ENCODE measurements at regions not wholly inside any gene's neighbourhood (a gene's known extent, or its start where the extent isn't known, plus 50 kb on each side); places are given as distances from the start of the nearest gene placed in this dataset.
"Not testable (repeated sequence)": the region's sequence is repeated elsewhere in the genome, so short reads cannot be mapped to it uniquely, and the experiment has no call there.

DNA sequence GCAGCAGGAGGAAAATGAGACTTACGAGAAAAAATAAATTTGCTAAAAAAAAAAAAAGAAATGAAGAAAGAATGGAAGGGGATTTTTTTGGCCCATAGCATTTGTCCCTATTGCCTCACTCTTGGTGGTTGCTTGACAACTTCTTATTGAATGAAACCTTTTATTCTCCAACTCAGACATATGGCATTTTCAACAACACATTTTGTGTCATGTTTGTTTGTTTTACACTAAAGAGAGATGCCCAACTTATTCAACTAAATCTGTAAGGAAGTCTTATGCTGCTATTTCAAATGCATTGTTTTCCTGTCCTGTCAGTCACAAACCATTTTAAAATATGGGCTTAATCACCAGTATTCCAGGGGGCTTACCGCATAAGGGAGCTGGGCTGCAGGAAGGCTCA, 409.1 kb upstream of the TENM3 start:
- DNase-seq (ENCODE audit: low read depth, low spot score) = no peak

DNA sequence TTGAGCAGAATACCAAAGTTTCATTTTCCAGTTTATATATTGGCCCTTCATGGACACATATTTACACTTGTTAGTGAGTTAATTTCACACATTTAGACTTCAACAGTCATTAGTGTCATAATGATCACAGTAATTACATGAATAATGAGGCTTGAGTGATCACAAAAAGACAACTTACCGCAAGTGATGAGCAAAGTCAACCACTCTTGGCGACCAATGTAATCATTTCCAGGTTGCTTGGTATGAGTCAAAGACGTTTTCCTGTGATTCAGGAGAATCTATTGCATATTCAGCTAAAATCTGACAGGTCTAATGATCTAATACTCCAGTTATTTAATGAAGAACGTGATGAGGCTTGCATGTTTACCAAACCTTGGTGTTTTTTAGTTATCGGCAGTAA, 407.9 kb upstream of the TENM3 start:
- no peak for DNase-seq (ENCODE audit: low read depth, low spot score)

DNA sequence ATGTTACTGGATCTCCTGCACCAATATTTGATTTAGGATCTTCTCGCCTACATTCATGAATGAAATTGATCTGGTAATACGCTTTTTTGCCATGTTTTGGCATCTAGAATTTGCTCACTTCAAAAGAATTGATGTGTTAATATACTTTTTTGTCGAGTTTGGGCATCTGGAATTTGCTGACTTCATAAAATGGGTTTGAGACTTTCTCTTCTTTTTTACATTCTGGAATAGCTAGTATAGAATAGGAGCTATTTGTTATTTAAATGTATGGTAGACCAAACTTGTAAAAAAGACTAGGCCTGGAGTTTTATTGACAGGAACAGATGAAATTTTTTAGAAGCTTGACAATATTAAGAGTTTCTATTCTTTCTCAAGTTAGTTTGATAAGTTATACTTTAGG, 404.9 kb upstream of the TENM3 start:
- DNase-seq (ENCODE audit: low read depth, low spot score) = no peak

DNA sequence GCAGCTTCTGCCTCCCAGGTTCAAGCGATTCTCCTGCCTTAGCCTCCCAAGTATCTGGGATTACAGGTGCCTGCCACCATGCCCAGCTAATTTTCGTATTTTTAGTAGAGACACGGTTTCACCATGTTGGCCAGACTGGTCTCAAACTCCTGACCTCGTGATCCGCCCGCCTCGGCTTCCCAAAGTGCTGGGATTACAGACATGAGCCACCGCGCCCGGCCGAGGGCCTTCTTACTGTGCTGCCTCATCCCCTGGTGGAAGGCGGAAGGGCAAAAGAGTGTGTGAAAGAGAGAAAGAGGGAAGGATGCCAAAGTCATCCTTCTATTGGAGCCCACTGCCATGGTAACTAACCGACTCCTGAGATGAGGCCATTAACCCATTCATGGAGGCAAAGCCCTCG, 399.4 kb upstream of the TENM3 start:
- DNase-seq (ENCODE audit: low read depth, low spot score) = not testable (repeated sequence)

DNA sequence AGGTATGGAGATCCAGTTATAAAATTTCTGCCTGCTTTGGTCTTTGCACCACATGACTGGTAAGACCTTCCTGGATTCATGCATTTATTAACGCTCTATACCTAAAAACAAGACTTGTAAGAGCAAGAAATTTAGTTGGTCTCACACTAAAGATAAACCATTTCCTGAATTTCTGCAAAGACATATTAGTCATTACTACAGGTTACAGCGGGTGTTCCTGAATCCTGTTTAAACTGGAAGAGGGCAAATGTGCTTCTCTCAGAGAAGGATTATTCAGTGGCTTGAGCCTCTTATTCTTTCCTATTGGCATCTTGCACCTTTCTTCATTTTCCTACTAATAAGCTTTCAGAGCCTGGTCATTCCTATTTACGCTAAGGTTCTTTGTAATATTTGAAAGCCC, 397.6 kb upstream of the TENM3 start:
- DNase-seq (ENCODE audit: low read depth, low spot score) = no peak

DNA sequence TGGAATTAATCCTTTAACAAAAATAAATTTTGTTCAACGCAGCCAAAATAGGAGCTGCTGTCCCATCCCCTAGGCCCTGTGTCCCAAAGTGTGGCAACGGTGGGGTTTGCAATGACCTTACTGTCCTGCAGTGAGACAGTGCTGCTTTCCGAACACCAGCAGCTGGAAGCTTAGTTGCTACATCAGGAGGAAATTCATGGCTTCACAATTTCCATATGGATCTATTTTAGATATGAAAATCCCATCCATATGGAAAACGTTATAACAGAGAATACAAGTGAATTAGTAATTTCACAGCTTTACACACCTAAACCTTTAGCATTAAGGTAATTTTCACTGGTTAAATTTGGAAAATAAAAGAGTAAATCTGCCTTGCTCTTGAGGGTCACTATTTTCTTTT, 396.3 kb upstream of the TENM3 start:
- no peak for DNase-seq (ENCODE audit: low read depth, low spot score)

DNA sequence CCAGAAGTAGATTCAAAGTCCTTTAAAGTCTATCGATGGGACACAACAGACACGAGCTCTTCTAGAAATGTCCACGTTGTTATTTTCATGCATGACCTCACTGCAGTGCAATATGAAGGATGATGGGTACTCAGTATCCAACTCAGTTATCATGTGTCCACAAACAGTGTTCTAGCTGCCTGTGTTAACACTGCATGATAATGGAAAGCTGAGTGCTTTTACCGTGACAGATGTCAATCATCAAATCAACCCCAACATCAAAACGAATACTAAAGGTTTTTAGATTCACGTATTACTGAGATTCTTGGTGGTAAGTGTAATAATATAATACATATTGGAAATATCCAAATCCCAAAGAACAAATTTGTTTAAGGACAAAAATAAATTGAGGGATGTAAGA, 394.8 kb upstream of the TENM3 start:
- no peak for DNase-seq (ENCODE audit: low read depth, low spot score)

DNA sequence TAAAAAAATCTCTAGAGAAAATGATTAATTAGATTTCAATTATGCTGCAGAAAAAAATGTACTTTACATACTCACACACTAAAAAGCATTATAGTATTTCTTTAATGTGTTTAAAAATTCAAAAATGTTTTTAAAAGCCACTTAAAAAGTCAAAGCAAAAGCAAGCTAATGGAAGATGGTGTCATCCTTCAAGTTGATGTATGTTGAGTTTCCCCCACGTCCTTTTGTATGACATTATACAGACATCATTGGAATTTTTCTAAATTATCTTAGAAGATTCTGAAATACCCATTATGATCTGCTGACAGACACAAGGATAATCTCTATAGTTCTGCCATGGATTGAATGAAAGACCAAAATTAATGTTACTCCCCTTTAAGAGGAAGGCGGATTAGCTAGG, 393.7 kb upstream of the TENM3 start:
- DNase-seq (ENCODE audit: low read depth, low spot score) = no peak

DNA sequence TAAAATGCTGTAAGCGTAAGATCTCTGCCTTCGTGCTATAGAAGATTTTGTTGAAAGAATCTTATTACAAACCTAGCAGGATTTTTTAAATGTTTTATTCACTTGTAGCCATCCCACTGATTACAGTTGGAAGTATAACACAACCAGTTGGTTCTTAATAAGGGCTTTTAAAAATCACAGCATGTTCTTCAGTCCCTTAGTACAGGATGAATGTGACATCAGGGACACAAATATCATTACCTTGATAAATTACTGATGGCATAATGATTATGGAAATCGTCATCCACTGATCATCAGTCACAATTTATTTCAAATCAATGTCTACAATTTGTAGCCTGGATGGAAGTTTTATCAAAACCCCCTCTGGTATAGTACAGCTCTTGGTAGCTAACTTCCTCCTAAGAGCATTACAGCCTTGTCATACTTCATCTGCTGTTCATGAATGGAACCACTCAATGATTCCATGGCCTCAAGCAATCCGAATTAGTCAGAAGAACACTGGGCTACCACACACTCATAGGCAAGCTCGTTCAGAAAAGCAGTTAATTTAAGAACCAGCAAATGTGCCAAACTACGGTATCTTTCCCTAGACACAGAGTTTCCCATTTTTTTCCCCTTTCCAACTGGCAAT, 389.2 kb upstream of the TENM3 start:
- DNase-seq (ENCODE audit: low read depth, low spot score) = no peak

DNA sequence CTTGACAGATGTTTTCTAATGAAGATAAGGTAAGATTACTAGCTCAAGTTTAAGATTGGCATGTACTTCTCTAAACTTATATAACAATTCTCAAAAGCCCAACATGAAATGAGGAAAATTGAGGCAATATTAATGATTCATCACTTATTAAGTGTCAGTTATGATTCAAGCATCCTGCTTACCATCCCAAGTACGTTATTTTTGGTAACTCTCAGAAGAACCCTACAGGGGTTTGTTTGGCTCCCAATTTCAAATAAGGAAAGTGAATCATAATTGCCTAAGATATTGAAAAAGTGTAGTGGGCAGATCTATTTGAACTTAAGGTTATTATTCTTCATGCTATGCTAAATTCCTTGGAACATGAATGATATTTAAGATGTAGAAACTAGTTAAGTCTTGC, 387.9 kb upstream of the TENM3 start:
- DNase-seq (ENCODE audit: low read depth, low spot score) = no peak

DNA sequence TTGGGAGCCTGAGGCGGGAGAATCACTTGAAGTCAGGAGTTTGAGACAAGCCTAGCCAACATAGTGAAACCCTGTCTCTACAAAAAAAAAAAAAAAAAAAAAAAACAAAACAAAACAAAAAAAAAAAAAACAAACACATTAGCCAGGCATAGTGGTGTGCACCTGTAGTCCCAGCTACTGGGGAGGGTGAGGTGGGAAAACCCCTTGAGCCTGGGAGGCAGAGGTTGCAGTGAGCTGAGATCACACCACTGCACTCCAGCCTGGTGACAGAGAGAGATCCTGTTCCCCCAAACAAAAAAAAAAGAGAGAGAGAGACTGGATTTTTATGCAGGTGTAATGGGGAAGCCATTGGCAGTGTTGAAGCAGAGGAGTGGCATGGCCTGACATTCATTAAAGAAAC, 385.7 kb upstream of the TENM3 start:
- DNase-seq (ENCODE audit: low read depth, low spot score) = not testable (repeated sequence)

DNA sequence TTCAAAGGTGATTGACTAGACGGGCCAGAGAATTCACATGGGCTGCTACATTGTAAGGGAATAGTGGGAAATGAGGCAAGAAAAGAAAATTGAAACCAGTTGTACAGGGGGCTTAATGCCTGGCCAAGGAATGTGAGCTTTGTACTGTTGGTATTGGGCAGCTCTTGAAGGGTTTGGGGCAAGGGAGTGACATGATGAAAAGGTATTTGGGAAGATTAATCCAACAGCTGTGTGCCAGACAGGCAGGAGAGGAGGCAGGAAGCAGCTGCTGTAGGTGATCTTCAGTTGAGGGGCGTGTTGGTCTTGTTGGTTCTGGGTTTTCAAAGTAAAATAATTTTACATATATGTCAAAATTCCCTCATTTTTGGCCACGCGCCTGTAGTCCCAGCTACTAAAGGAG, 384.5 kb upstream of the TENM3 start:
- DNase-seq (ENCODE audit: low read depth, low spot score) = no peak

DNA sequence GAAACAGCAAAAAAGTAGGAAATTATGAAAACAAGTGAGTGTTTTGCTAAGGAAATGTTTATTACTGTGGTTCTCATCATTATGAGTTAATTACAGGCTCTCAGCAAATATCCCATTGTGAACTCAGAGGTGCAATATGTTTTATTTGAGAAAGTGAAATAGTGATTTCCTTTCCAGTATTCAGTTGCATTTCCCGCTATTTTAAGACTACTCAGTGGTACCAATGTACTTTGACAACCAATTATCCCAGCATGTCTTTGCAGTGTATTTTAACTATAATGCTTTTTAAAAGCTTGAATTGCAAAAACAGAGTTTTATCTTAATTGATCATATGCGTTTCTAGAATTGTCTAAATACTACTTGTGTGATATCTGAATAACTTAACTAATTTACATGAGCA, 383.8 kb upstream of the TENM3 start:
- DNase-seq (ENCODE audit: low read depth, low spot score) = no peak

DNA sequence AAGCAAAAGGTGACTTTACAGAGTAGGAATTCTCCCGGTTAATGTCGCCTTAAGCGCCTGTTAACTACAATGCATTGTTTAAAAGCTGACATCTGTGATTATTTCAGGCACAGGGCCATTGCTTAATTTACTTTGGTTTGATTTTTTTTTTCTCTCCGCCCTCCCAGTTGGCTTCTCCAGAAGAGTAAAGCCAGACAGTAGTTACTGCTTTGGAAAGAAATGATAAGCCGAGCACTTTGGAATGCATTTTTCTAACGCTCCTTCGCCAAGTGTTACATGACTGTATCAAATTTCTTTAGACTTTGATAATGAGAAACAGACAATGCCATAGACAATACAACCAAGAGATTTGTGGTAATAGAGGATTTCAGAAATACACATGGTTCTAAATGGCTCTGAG, 383.0 kb upstream of the TENM3 start:
- no peak for DNase-seq (ENCODE audit: low read depth, low spot score)

DNA sequence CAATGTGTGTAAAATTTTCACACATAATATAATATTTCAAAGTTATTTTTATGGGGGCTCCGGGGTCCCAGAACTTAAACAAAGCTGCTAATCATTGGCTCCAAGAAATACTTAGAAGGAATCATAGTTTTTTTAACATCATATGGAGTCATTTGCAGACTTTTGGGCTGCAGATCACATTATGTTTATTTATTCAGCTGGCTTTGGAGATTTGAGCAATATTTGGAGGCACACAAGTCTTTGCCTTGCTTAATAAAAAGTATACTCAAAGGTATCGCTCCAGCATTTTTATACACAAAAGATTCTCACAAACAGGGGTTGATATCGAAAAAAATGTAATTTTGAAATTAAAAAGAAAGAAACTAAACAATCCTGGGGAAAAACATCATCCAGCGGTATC, 382.5 kb upstream of the TENM3 start:
- peak; percentile 40 for DNase-seq (ENCODE audit: low read depth, low spot score)

DNA sequence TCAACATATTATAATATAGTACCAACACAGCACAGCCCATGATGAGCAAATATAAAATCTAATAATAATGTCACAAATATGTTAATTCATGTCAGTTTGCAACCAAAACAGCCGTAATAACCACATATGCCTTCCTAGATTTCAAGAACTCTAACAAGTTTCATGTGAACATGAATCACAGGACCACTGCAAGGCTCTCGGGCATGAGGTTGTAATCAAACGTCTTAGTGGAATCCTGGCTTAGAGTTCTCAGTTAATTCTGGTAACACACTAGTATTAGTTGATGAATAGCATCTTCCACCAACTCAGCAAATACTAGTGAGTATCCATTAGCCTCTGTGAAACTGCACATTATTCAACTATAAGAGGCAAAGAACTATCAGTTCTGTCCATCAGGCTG, 379.3 kb upstream of the TENM3 start:
- no peak for DNase-seq (ENCODE audit: low read depth, low spot score)

DNA sequence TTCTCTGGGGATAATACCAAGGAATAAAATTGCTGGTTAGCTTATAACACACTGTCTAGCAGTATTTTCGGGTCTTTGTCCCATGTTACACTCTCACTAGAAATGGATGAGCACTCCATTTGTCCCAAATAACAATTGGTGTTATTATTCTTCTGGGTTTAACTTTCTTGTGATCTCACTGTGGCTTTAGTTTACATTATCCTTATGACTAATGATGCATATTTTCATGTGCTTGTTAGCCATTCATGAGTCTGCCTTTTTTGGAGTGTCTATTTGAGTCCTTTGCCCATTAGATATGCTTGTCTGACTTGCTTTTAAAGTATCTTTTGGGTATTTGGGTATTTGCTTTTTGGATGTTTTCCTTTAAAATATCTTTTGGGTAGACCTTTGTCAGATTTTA, 372.9 kb upstream of the TENM3 start:
- no peak for DNase-seq (ENCODE audit: low read depth, low spot score)

DNA sequence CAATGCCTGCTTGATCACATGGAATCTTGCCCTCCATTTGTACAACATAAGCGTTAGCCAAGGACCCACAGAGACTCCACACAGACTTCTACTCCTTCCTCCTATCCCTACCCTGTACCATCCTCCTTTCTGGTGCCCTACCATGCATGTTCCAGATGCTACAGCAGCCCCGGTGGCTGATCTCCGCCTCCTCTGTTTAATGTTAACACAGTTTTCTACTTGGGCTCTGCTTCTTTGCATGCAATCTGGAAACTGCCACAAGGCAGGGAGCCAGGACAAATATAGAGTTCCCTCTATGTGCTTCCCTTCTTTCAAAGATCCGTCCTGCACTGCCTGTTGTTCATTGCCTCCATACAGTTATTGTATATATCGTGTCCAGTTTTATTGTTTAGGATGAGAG, 368.6 kb upstream of the TENM3 start:
- no peak for DNase-seq (ENCODE audit: low read depth, low spot score)

DNA sequence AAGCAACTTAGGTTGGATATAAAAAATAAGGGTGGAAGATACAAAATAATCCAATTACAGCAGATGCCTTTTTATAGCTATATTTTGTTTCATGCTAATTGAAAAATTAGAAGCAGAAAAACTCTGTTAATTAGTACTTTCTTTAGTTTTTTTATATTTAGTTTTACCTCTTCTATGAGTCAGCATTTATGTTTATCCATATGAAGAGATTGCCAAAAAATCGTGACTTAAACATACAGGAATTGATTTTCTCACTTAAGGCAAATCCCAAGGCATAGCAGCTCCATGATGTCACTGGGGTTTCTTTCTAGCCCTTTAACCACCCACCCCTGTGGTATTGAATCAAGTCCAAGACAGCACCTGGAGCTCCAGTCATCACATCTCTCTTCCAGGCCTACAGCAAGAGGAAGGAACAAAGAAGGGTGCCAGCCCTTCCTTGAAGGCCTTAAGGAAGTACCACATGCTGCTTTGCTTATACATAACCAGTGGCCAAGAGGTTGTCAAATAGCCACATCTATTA, 365.8 kb upstream of the TENM3 start:
- no peak for DNase-seq (ENCODE audit: low read depth, low spot score)

DNA sequence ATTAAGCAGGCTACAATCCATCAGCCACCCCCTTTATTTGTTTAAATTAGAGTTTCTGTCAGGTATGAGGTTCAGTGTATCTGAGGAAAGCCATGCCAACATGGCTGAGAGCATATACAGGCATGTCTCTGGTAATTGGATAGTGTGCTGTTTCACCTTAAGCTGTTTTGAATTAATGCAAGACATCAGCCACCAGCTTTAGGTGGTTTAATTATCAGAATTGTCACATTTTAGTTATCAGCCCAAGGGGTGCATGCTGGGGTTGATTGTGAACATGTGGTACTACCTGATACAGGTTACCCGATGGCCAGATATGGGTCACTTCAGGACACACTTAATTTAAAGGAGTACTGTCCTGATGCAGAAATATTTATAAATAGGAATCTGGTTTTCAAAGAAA, 353.2 kb upstream of the TENM3 start:
- DNase-seq (ENCODE audit: low read depth, low spot score) = no peak

DNA sequence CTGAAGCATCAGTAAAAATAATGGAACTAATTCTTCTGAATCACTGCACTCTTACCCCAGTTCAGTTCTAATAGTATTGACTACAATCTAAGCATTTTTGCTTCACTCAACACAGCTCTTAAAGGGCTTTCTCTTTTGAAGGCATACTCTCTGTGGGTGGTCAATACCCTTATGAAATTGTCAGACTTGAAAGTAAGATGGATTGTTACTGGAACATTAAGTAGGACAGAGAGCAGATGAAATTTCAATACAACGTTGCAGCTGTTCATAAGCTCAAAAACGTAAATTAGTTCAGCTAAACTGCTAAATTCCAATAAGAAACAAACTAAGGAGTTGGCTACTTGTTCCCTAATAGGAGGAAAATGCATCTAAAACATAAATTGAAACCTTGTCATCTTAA, 352.3 kb upstream of the TENM3 start:
- DNase-seq (ENCODE audit: low read depth, low spot score) = no peak

DNA sequence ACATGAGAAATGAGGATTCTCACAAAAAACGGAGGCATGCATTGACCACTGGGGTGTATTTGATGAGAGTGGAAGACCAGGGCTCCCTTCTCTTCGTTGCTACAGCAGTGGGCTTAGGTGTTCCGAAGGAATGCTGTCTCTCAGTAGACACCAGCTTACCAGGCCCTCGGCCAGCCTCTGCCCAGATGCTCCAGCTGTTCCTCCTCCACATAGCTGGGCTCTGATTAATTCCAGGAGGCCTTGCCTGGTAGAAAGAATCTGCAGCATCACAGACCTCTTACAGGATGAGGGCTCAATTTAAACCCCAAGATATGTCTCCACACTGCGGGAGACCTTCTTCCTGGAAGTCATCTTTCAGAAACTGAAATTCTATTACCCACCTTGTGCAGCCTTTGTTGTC, 346.6 kb upstream of the TENM3 start:
- DNase-seq (ENCODE audit: low read depth, low spot score) = no peak

DNA sequence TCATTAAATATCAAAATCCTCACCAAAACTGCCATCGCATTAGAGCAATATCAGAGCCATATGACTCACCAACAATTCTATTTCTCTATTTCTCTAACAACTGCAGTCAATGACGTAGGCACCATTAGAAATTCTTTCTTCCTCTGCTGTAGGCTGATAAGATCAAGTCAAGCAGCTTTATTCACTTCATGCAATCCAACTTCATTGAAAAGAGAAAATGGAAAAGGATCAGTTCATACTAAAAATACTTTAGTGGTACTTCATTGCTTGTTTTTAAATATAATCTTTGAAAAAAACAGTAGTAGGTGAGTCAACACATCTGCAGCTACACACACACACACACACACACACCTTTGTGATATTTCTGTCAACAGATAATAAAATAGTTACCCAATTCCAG, 345.3 kb upstream of the TENM3 start:
- no peak for DNase-seq (ENCODE audit: low read depth, low spot score)

DNA sequence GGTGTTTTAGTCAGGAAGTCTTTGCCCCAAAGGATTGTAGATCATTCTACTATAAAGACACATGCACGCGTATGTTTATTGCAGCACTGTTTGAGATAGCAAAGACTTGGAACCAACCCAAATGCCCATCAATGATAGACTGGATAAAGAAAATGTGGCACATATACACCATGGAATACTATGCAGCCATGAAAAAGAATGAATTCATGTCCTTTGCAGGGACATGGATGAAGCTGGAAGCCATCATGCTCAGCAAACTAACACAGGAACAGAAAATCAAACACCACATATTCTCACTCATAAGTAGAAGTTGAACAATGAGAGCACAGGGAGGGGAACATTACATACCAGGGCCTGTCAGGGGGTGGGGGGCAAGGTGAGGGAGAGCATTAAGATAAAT, 340.8 kb upstream of the TENM3 start:
- not testable (repeated sequence) for DNase-seq (ENCODE audit: low read depth, low spot score)
